ENCODE measurements at regions not wholly inside any gene's neighbourhood (a gene's known extent, or its start where the extent isn't known, plus 50 kb on each side); places are given as distances from the start of the nearest gene placed in this dataset.

DNA sequence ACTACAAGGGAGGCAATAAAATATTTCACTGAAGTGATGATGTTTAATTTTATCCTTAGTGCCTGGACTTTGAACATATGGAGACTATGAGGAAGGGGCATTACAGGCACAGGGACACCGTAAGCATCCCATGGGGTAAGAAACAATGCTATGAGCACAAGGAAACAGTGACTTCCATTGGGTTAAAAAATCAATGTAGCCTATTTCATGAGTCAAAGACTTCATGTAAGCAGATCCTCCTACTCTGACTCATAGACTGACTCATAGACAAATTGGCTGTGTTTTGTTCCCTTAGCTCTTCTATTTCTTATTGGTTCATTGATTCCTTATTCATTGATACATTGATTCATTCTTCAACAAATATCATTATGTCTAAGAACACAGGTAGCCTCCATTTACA is 351.0 kb downstream of the PRELID2 start:
- in situ Hi-C loops (cut with MboI): no loop called here
- TF ChIP-seq EZH2 (IDR thresholded peaks at IDR 0.05; ENCODE audit: insufficient read depth, poor library complexity, severe bottlenecking): no peak
- no peak for TF ChIP-seq EZH2phosphoT487 (IDR thresholded peaks at IDR 0.05; ENCODE audit: insufficient read depth, low read depth)
- Histone ChIP-seq H2AFZ (no peak overlapping the region), H3K9me3 (ENCODE audit: low read depth) (no peaks in the 10 kb centered on the region), H4K20me1 (ENCODE audit: insufficient read depth) (no peaks in the 10 kb centered on the region), H3K9me2 (ENCODE audit: insufficient read depth) (no peaks in the 10 kb centered on the region), H3K27ac (peak overlapping the region; percentile 24), H3K4me1 (ENCODE audit: insufficient read depth) (peaks cover 30% of the 10 kb centered on the region), H3K36me3 (ENCODE audit: low read depth) (no peaks in the 10 kb centered on the region), H3K79me2 (ENCODE audit: insufficient read depth) (no peaks in the 10 kb centered on the region), H3K4me3 (no peak overlapping the region), H3K4me2 (ENCODE audit: unreplicated experiment) (no peak overlapping the region), H3K27me3 (replicated peaks; ENCODE audit: insufficient read depth) (no peaks in the 10 kb centered on the region), H3K9ac (no peak overlapping the region), H3F3A (ENCODE audit: insufficient read depth) (peaks cover 17% of the 10 kb centered on the region)
- DNase-seq: peak; percentile 80
- WGBS, 2 experiments (ENCODE audit: low coverage in 1 of 2, low lambda C conversion rate in 2 of 2, missing lambda C conversion rate in 2 of 2): 12 to 19% methylated on average over 1 of the region's 1 CpG

DNA sequence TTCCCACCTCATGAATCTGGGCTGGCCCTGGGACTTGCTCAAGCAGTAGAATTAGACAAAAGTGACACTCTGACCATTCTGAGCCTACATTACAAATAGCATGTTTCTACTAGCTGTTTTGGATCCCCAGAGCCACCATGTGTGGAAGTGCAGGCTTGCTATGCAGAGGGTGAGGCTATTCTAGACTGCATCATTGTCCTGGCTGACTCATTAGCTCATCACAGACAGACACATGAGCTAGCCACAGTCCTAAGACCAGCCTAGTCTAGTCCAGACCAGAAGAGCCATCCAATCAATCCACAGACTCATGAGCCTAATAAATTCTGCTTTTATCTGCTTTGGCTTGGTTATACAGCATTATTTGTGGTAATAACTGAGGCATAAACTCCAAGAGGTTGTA is 351.9 kb downstream of the PRELID2 start:
- Histone ChIP-seq H2AFZ (peak overlapping the region; percentile 28; the same call in 1 of the 2 replicates), H3K79me2 (ENCODE audit: insufficient read depth) (no peaks in the 10 kb centered on the region), H3K4me3 (no peak overlapping the region), H3F3A (ENCODE audit: insufficient read depth) (peaks cover 24% of the 10 kb centered on the region), H3K9ac (no peak overlapping the region), H3K27ac (peak overlapping the region; percentile 24), H3K36me3 (ENCODE audit: low read depth) (no peaks in the 10 kb centered on the region), H3K4me1 (ENCODE audit: insufficient read depth) (peaks cover 35% of the 10 kb centered on the region), H3K9me2 (ENCODE audit: insufficient read depth) (no peaks in the 10 kb centered on the region), H3K4me2 (ENCODE audit: unreplicated experiment) (no peak overlapping the region), H3K27me3 (replicated peaks; ENCODE audit: insufficient read depth) (no peaks in the 10 kb centered on the region), H3K9me3 (ENCODE audit: low read depth) (no peaks in the 10 kb centered on the region), H4K20me1 (ENCODE audit: insufficient read depth) (no peaks in the 10 kb centered on the region)
- TF ChIP-seq EZH2phosphoT487 (IDR thresholded peaks at IDR 0.05; ENCODE audit: insufficient read depth, low read depth): no peak
- no peak for TF ChIP-seq EZH2 (IDR thresholded peaks at IDR 0.05; ENCODE audit: insufficient read depth, poor library complexity, severe bottlenecking)
- in situ Hi-C loops (cut with MboI): no loop called here
- DNase-seq: peak; percentile 60

DNA sequence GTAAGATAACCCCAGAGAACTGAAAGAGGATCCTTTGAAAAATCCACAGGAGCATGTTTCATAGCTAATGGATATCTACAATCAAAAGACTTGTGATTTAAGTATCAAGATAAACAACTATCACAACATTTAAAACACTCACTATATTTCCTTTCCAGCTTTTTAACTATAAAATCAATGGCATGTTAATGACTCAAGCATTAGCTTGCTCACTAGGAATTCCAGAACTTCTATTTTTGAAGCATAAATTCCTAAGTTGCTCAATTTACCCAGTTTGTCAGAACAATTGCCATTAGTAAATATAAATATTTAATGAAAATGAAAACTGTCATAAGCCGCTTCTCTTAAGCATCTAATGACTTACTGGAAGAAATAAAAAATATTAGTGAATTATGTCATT is 355.3 kb downstream of the PRELID2 start:
- Histone ChIP-seq H4K20me1 (ENCODE audit: insufficient read depth) (no peaks in the 10 kb centered on the region), H3K36me3 (ENCODE audit: low read depth) (no peaks in the 10 kb centered on the region), H3K9ac (no peak overlapping the region), H3K4me3 (0 out of 2 replicates have a peak overlapping the region, but pooled peaks have one; percentile 27), H3K27ac (peak overlapping the region; percentile 21), H3K4me2 (ENCODE audit: unreplicated experiment) (peak overlapping the region; percentile 65), H3K27me3 (replicated peaks; ENCODE audit: insufficient read depth) (no peaks in the 10 kb centered on the region), H3K79me2 (ENCODE audit: insufficient read depth) (no peaks in the 10 kb centered on the region), H3K9me3 (ENCODE audit: low read depth) (no peaks in the 10 kb centered on the region), H3K4me1 (ENCODE audit: insufficient read depth) (peaks cover 35% of the 10 kb centered on the region), H2AFZ (0 out of 2 replicates have a peak overlapping the region, but pooled peaks have one; percentile 31), H3K9me2 (ENCODE audit: insufficient read depth) (no peaks in the 10 kb centered on the region), H3F3A (ENCODE audit: insufficient read depth) (peaks cover 24% of the 10 kb centered on the region)
- WGBS, 2 experiments (ENCODE audit: low coverage in 1 of 2, low lambda C conversion rate in 2 of 2, missing lambda C conversion rate in 2 of 2): 5 to 15% methylated on average over 1 of the region's 1 CpG
- no peak for TF ChIP-seq EZH2 (IDR thresholded peaks at IDR 0.05; ENCODE audit: insufficient read depth, poor library complexity, severe bottlenecking)
- TF ChIP-seq EZH2phosphoT487 (IDR thresholded peaks at IDR 0.05; ENCODE audit: insufficient read depth, low read depth): no peak
- in situ Hi-C loops (cut with MboI): no loop called here
- peak; percentile 61 for DNase-seq

GRCh38 chr5:145479271-145479670 is 355.9 kb downstream of the PRELID2 start:
- in situ Hi-C loops (cut with MboI): no loop called here
- WGBS, 2 experiments (ENCODE audit: low coverage in 1 of 2, low lambda C conversion rate in 2 of 2, missing lambda C conversion rate in 2 of 2): 52% methylated on average over 4 of the region's 4 CpGs
- H3K27ac ChIP-seq: peak overlapping the region; percentile 21

GRCh38 chr5:145478651-145479050 is 356.5 kb downstream of the PRELID2 start:
- Histone ChIP-seq H3K9me2 (ENCODE audit: insufficient read depth) (no peaks in the 10 kb centered on the region), H3K9ac (no peak overlapping the region), H3K4me3 (no peak overlapping the region), H3K4me2 (ENCODE audit: unreplicated experiment) (peak overlapping the region; percentile 65), H3K36me3 (ENCODE audit: low read depth) (no peaks in the 10 kb centered on the region), H3F3A (ENCODE audit: insufficient read depth) (peaks cover 19% of the 10 kb centered on the region), H4K20me1 (ENCODE audit: insufficient read depth) (no peaks in the 10 kb centered on the region), H3K9me3 (ENCODE audit: low read depth) (no peaks in the 10 kb centered on the region), H3K79me2 (ENCODE audit: insufficient read depth) (no peaks in the 10 kb centered on the region), H3K4me1 (ENCODE audit: insufficient read depth) (peaks cover 31% of the 10 kb centered on the region), H3K27me3 (replicated peaks; ENCODE audit: insufficient read depth) (no peaks in the 10 kb centered on the region), H3K27ac (no peak overlapping the region), H2AFZ (peak overlapping the region; percentile 31; the same call in 1 of the 2 replicates)
- TF ChIP-seq EZH2phosphoT487 (IDR thresholded peaks at IDR 0.05; ENCODE audit: insufficient read depth, low read depth) (no peak), EZH2 (IDR thresholded peaks at IDR 0.05; ENCODE audit: insufficient read depth, poor library complexity, severe bottlenecking) (no peak)
- in situ Hi-C loops (cut with MboI): no loop called here
- 88 to 96% methylated on average over 2 of the region's 2 CpGs for WGBS, 2 experiments (ENCODE audit: low coverage in 1 of 2, low lambda C conversion rate in 2 of 2, missing lambda C conversion rate in 2 of 2)
- DNase-seq: no peak

More at GRCh38 chr5:145479271-145479670, 355.9 kb downstream of the PRELID2 start:
- Histone ChIP-seq H3K4me3 (no peak overlapping the region), H4K20me1 (ENCODE audit: insufficient read depth) (no peaks in the 10 kb centered on the region), H3K27me3 (replicated peaks; ENCODE audit: insufficient read depth) (no peaks in the 10 kb centered on the region), H3K36me3 (ENCODE audit: low read depth) (no peaks in the 10 kb centered on the region), H3K9ac (no peak overlapping the region), H3K4me2 (ENCODE audit: unreplicated experiment) (peak overlapping the region; percentile 65), H3F3A (ENCODE audit: insufficient read depth) (peaks cover 24% of the 10 kb centered on the region), H3K4me1 (ENCODE audit: insufficient read depth) (peaks cover 35% of the 10 kb centered on the region), H3K9me2 (ENCODE audit: insufficient read depth) (no peaks in the 10 kb centered on the region), H3K9me3 (ENCODE audit: low read depth) (no peaks in the 10 kb centered on the region), H3K79me2 (ENCODE audit: insufficient read depth) (no peaks in the 10 kb centered on the region), H2AFZ (peak overlapping the region; percentile 31)
- no peak for TF ChIP-seq EZH2 (IDR thresholded peaks at IDR 0.05; ENCODE audit: insufficient read depth, poor library complexity, severe bottlenecking)
- TF ChIP-seq EZH2phosphoT487 (IDR thresholded peaks at IDR 0.05; ENCODE audit: insufficient read depth, low read depth): no peak
- DNase-seq: peak; percentile 34
